ENCODE measurements at regions not wholly inside any gene's neighbourhood (a gene's known extent, or its start where the extent isn't known, plus 50 kb on each side); places are given as distances from the start of the nearest gene placed in this dataset.
"Not testable (repeated sequence)": the region's sequence is repeated elsewhere in the genome, so short reads cannot be mapped to it uniquely, and the experiment has no call there.

DNA sequence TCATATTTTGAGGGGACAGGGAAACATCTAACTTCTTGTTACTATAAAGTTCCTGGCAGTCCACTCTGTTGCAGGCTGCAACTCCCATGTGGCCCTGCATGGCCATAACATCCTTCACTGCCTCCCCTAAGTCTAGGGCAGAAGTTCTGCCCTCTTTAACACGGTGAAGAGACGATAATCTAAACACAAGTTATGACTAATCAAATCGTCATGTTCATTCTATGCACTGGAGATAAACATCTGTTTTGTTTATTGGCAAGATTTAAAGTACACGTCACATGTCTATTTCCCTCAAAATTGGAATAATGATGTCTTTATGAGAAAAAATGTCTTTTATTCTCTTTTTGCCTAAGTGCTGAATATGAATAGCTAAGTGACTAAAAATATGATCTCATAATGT lies 1629.4 kb downstream of the PCDH9 start:
- no peak for DNase-seq (ENCODE audit: low read depth in 2 of 2)

DNA sequence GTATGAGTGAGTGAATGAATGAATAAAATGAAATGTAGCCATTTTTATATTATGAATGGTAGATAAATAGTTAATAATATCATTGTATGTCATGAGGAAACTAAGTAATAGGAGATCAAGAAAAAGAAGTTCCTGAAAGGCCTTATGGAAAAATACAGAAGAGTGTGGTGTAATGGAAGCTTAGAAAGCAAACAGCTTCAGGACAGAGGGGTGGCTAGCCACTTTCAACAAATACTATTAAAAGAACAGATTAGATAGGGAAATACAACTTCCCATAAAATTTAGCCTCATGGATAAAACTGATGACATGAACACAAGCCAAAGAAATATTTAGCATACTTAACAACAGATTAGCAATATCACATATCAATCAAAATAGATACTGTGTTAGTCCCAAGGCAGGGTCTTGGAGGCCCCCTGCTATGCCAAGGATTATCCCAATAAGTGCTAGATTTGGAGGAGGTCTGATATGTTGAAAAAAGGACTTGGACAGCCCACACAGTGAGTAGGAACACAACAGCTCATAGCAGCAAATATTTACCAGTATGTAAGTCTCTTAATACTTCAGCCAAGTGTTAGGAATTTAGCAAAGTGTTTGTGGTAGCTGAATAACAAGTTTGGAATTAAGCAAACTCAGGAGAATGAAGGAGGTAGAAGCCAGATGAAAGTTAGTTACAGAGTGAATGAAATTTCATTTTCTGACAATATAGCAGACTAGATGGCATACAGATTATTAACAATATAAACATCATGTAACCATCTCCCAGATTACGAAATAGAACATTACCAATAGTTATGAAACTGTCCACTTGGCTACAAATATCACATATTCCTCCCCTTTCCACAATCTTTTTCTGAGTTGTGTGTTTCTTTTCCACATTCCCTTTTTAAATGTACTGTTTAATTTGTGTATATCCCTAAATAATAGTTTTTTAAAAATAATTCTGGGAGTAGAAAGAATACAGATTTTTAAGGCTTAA lies 1632.0 kb downstream of the PCDH9 start:
- no peak for DNase-seq (ENCODE audit: low read depth in 2 of 2)

DNA sequence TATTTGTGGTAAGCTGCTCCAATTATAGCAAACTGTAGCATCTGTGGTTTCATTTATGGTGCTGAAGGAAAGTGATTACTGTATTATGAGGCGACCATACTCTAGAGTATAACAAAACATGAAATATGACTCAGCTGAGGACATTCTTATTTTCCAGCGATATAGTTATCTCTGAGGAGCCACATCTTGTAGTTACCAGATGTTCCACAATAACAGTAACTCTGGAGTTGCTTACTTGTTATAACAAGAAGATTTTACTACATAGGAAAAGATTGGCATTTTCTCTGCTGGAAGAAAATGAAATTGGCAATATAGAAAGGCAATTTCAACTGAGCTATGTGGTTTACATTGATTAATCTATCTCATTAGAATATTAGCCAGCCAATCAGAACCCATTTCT lies 1634.2 kb downstream of the PCDH9 start:
- no peak for DNase-seq (ENCODE audit: low read depth in 2 of 2)

DNA sequence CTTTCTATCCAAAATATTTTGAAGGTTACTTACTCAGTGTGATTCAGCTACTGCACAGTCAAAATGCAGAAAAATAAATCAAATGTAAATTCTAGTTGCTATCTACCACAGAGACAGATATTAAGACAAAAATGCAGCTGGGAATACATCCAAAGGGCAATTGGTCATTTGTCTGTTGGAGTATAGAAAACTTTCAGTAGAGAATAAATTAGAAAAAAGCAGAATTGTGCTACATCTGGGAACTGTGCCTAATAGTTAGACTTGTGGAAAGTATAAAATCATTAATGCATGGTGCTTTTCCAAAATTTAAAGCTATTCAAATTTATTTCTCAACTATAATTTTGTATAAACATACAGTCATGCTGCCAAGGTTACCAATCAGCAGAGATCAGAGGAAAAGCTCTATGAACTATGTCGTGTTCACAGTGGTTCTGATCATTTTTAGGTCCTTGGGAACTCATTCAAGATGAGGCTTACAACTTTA lies 1635.8 kb downstream of the PCDH9 start:
- no peak for DNase-seq (ENCODE audit: low read depth in 2 of 2)

DNA sequence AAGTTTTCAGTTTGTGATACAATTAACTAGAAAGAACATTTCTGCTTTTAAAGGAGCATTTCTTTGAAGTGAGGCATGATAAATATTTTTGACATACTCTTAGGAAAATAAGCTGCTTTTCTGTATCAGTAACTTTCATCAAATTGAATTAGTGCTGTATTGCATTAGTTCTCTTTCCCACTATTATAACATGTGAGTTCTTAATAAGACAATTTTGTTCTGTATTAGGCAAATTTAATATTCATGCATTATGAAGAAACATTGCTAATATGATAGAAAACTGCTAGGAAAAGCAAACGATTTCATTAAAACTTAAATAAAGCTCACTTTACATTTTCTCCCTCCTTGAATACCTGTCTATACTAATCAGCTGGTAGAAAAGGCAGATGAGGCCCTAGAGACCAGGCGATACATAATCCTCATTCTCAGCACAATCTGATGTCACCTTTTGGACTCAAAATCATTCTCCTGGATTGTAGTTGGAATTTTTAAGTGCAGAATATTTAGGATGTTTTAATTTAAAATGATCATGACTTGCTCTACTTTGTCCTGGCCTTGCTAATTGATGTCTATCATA lies 1636.8 kb downstream of the PCDH9 start:
- no peak for DNase-seq (ENCODE audit: low read depth in 2 of 2)

DNA sequence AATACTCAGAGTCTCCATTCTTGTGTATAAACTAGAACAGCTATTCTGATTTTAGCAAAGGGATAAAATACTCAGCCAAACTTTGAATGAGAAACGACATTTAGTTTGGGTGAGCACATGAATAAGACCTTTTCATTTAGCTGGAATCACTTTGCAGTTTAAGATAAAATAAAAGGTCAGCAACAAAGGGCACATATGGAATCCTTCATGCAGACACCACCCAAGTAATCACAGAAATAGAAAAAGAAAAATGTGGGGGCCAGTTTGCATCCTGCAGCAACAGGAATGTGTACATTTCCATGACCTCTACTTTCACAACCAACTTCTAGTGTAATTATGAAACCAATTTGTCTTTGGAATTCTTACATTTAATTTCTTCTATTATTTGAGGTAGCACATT lies 1637.4 kb downstream of the PCDH9 start:
- DNase-seq (ENCODE audit: low read depth in 2 of 2): no peak

DNA sequence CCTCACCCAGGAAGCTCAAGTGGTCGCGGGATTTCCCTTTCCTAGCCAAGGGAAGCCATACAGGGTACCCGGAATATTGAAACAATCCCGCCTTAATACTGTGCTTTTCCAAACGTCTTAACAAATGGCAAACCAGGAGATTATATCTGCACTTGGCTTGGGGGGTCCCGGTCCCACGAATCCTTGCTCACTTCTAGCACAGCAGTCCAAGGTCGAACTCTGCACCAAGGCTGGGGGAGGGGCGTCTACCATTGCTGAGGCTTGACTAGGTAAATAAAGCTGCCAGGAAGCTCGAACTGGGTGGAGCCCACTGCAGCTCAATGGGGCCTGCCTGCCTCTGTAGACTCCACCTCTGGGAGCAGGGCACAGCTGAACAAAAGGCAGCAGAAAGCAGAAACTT lies 1644.8 kb downstream of the PCDH9 start:
- DNase-seq (ENCODE audit: low read depth in 2 of 2): no peak

DNA sequence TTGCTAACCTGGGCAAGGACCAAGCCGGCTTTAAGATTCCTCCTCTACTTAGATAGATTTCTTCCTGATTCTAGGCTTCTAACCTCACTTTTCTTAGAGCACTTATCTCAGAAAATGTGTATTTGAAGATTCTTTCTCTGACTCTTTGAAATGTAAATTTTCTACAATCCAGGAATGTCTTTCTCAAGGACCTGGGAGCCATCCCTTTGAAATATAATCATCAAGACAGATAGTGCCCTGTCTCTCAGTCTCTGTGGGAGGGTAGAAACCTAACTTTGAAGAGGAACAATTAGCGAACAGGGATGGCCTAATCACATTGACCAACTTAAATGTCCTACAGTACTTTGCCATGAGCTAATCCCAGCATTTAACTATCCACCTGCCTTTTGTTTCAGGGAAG lies 1646.0 kb downstream of the PCDH9 start:
- no peak for DNase-seq (ENCODE audit: low read depth in 2 of 2)

DNA sequence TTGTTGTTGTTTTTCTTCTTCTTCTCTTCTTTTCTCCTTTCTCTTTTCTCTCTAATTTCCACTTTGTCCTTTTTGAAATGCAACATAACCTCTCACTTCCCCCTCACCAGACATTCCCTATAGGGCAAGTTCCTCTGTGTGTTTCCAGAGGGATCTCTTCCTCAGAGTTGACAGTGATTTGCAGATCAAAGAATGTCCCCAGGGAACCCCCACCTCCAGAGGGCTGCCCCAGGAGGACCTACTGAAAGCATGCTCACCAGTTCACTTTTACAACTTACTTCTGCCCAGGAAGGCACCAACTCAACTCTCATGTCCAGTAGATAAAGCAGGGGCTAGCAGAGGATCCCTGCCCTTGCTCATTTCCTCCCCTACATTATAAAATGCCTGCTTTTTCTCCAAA lies 1648.0 kb downstream of the PCDH9 start:
- DNase-seq (ENCODE audit: low read depth in 2 of 2): no peak

DNA sequence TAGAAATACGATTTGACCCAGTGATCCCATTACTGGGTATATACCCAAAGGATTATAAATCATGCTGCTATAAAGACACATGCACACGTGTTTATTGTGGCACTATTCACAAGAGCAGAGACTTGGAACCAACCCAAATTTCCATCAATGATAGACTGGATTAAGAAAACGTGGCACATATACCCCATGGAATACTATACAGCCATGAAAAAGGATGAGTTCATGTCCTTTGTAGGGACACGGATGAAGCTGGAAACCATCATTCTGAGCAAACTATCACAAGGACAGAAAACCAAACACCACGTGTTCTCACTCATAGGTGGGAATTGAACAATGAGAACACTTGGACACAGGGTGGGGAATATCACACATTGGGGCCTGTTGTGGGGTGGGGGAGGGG lies 1665.6 kb downstream of the PCDH9 start:
- not testable (repeated sequence) for DNase-seq (ENCODE audit: low read depth in 2 of 2)

DNA sequence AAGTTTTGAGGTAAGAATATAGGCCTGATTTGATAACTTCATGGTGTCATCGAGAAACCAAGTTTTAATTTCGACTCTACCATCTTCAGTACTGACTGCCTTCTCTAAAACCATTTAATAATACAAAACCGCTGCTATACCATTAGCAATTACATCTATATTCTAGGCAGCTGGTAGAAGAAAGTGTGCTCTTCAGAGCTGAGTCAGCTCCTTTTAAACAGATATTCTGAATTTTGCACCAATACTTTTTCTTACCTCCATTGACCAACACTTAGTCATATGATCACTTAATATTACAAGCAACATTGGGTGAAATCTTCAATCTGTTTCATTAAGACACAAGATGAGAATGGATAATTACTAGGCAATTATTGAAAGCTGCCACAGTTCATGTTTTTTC lies 1667.8 kb downstream of the PCDH9 start:
- no peak for DNase-seq (ENCODE audit: low read depth in 2 of 2)

DNA sequence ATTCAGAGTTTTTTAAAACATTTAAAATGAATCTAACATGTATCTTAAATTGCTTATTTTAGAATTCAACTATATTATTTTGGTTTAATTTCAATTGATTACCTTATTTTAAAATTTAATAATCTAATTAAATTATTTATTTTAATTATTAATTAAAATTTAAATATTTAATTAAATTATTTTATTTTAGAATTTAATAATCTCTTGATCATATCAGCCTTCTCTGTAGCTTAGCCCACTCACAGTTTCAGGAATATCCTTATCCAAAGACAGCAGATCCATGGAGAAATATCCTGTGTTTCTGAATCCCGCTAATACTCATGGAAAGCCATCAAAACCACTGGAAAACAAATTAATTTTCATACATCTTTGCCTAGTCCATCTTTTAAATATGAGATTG lies 1669.2 kb downstream of the PCDH9 start:
- DNase-seq (ENCODE audit: low read depth in 2 of 2): no peak

DNA sequence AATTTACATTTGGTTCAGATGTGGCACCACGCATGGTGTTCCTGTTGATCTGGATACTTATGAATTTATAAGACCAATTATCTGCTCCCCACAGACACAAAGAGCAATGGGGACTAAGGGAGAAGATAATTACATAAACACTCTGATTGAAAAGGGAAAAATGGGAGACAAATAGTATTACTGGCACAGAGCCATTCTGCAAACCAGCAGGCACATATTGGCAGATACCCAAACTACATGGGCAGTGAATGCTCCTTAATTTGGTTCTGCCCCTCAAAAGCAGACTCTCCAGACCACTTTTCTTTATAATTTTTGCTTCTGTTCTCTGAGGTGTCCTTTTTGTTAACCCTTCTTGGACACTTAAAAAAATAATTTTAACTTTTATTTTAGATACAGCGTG lies 1674.2 kb downstream of the PCDH9 start:
- no peak for DNase-seq (ENCODE audit: low read depth in 2 of 2)

DNA sequence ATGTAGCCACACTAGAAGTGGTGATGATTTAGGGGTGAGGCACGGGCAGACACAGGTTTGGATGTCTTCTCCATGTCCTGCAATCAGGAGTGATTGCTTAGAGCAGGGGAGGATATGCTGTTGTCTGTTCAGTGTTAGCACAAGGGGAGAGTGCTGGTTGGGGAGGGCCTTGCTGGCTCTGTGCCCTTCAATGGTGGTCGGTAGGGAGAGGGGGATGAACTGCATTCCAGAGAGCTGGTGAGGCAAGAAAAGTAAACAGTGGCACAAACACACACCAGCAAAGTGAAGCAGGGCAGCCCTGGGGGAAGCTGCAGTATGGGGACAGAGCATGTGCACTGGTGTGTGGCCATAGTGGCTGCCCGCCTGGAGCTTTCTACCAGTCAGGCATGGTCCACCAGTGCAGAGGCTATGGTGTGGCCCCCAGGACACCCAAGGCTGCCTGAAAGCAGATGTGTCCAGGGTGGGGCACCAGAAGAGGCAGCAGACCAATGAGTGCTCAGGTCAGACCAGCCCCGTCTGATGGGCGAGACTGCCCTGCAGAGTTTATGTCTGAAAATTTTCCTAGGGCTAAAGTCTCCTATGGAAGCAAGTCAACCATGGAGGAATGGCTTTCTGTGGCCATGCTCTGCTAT lies 1676.9 kb downstream of the PCDH9 start:
- DNase-seq (ENCODE audit: low read depth in 2 of 2): no peak

DNA sequence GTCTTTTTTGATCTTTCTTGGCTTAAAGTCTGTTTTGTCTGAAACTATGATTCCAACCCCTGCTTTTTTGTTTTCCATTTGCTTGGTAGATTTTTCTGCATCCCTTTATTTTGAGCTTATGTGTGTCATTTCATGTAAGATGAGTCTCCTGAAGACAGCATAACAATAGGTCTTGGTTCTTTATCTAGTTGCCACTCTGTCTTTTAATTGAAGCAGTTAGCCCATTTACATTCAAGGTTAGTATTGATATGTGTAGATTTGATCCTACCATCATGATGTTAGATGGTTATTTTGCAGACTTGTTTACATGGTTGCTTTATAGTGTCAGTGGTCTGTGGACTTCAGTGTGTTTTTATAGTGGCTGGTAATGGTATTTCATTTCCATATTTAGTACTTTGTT lies 1678.9 kb downstream of the PCDH9 start:
- no peak for DNase-seq (ENCODE audit: low read depth in 2 of 2)

DNA sequence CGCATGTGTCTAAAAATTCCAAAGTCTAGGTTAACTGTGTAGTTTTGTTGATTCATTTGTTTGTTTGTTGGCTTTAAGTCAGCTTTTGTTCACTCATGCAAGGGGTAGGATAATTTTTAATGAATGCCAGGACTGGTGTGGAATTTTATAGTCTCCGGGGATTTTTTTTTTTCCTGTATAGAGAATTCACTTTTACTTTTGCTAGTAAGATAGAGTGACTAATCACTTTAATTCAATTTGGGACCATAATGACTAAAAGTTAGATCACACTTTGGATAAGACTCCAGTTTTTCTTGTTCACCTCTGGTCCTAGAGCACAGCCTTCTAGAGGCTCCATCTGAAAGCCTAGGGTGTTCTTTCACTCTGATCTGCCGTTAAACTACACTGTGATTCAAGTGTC lies 1690.0 kb downstream of the PCDH9 start:
- no peak for DNase-seq (ENCODE audit: low read depth in 2 of 2)

DNA sequence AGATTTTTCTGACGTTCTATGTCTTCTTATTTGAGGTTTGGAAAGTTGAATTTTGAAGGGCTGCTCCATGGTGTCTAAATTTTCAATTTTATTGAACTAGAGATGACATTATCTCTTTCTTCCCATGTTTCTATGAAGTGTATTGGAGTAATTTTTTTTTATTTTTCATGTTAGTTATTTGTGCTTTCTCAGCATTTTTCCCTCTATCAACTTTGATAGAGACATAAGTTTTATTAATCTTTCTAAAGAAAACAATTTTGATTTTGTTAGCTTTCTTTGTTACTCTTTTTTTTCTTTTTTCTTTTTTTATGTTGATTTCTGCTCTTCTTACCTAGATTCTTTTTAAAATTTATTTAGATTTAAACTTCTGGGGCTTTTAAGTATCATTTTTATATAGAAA lies 1694.8 kb downstream of the PCDH9 start:
- DNase-seq (ENCODE audit: low read depth in 2 of 2): no peak

DNA sequence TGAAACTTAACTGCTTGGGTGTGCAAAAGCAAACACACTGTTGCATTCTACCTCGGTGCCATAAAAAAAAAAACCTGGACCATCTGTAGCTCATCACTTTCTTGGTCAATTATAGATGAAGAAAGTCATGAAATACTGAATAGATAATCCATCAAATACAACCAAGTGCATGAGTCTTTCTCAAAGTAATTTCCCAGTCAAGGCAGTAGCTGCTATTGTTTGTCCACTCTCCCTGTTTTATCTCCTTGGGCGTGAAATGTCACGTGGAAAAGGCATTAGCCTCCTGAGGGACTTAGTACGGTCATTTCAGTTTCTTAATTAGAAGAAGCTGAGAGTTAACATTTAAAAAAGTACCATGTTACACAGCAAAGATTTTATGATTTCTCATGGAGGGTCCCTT lies 1697.9 kb downstream of the PCDH9 start:
- no peak for DNase-seq (ENCODE audit: low read depth in 2 of 2)

DNA sequence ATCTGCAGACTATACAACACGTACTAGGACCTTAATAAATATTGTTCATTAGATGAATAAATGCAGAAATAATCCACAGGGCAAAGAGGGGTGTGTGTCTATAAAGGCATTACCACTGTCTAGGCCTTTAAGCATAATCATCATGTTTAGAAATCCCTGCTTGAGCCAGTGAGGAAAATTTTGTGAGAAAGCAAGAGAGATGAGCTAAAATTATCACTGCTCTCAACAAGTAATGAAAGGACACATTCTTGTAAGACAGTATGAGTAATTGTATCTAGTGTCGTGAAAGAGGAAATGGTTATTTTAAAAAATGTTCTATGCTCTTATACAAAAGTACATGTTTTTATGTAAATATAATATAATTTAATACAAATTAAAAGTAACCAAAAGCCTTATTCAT lies 1699.4 kb downstream of the PCDH9 start:
- no peak for DNase-seq (ENCODE audit: low read depth in 2 of 2)

DNA sequence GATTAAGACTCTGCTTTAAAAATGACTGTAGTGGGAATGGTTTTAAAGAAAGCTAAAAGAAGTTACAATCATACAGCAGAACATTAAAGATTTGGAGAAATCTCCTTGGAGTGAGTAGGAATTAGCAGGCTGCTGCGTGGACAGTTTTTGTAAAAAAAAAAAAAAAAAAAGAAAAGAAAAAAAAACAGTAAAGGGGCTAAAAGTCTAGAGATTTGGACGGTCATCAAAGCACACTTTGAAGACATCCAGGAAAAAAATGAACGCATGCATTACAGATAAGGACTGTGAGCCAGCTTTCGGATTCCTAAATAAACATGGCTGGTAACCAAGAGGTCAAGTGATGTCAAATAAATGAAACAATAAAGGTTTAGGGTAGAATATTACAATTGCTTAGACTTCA lies 1700.6 kb downstream of the PCDH9 start:
- DNase-seq (ENCODE audit: low read depth in 2 of 2): no peak

DNA sequence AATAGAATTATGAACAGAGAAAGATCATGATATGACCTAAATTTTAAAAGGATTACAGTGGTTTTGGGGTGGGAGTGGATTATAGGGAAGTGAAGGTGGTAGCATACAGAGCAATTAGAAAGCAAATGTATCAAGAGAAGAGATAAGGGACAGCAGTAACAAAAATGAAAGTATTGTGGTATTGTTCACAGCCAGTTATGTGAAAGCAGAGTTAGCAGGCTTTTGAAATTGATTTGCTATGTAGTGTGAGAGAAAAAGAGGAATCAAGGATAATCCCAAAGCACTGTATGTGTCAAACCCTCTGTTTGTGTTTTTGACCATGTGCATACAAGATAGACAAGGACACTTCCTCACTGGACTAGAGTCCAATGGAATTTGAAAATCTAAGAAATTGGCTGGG lies 1721.4 kb downstream of the PCDH9 start:
- no peak for DNase-seq (ENCODE audit: low read depth in 2 of 2)

DNA sequence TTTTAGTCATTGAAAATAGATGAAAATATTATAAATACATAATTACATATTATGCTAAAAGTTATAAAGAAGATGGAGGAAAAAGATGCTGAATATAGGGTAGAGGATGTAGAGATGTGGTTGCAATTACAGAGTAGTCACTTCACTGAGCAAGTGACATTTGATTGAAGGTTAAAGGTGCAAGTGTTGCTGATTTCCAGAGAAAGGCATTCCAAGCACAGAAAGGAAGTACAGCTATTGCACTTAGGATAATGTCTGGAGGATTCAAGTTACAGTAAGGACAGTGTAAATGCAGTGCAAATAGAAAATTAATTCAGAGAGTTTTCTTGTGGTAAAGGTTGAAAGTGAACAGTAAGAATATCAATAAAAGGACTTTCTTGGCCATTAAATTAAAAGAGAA lies 1721.8 kb downstream of the PCDH9 start:
- no peak for DNase-seq (ENCODE audit: low read depth in 2 of 2)

DNA sequence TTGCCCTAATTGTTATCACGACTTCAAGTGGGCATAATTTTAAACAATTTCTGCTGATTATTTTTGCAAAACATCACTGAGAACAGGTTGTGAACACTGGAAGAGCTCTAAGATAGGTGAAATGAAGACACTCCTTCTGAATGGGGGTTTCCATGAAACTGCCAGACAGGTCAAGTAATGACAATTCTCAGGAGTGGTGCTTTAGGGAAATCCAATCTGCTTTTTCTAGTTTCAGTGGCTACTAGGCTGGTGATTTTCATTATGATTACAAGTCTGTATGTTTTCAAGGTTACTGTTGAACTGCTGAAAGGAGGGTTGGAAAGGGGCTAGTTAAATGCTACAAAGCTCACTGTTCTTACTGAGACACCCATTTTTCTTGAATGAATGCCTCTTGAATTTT lies 1724.2 kb downstream of the PCDH9 start:
- no peak for DNase-seq (ENCODE audit: low read depth in 2 of 2)
